Testis (tissue), 2 donors: ENCODE measurements at regions not wholly inside any gene's neighbourhood (a gene's known extent, or its start where the extent isn't known, plus 50 kb on each side); places are given as distances from the start of the nearest gene placed in this dataset.
A peak's percentile ranks its signal among the peaks of the same experiment; 100 is the strongest.

Experiments used
- DNase-seq: peaks from one replicate; pipeline ENCODE4 v3.0.0-alpha.2; 2019
- H3K27ac ChIP-seq, 2 donors: fragments of 200-600 bp; sonication (generic); one replicate each; pipeline ENCODE4 v1.5.1; 2019
- H3K27me3 ChIP-seq: fragments of 200-600 bp; sonication (generic); one replicate; pipeline ENCODE4 v1.5.1; 2019
- H3K36me3 ChIP-seq: fragments of 200-600 bp; sonication (generic); one replicate; pipeline ENCODE4 v1.5.1; 2017; ENCODE audit warnings: low read depth; ENCODE audit errors: missing control alignments
- H3K4me1 ChIP-seq: fragments of 200-600 bp; sonication (generic); one replicate; pipeline ENCODE4 v1.5.1; 2019
- H3K4me3 ChIP-seq, 2 donors: fragments of 200-600 bp; sonication (generic); one replicate each; pipeline ENCODE4 v1.5.1; 2017 to 2019
- H3K9me3 ChIP-seq: fragments of 200-600 bp; sonication (generic); one replicate; pipeline ENCODE4 v1.5.1; 2017
- CTCF ChIP-seq, 3 experiments: fragments of 450-650 bp in 2 of 3; fragments of 200-600 bp in 1 of 3; sonication (generic) in 1 of 3; IDR thresholded peaks; one replicate each; pipeline ENCODE4 v1.5.1; 2016 to 2019; ENCODE audit warnings: antibody characterized with exemption in 3 of 3, mild to moderate bottlenecking in 2 of 3, moderate library complexity in 1 of 3
- POLR2A ChIP-seq: fragments of 450-650 bp; IDR thresholded peaks from one replicate; pipeline ENCODE4 v1.6.1; 2017; ENCODE audit warnings: antibody characterized with exemption, mild to moderate bottlenecking, moderate library complexity
- WGBS, 2 donors: methylation state at CpG; one replicate each; pipeline ENCODE4 v1.1.5; 2018; 5-methylcytosine and 5-hydroxymethylcytosine counted together
- intact Hi-C: fragments of 100-400 bp; cut with DNase I; formaldehyde crosslinking; loops from one replicate; pipeline ENCODE4 v1.15.1; 2023; ENCODE audit warnings: low total_unique reads

GRCh38 chr19:30672926-30673325 is 300.7 kb downstream of the ZNF536 start:
- Histone ChIP-seq H3K27me3 (no peaks in the 10 kb centered on the region), H3K27ac (no peak overlapping the region), H3K9me3 (no peaks in the 10 kb centered on the region), H3K4me3 (no peak overlapping the region), H3K36me3 (no peaks in the 10 kb centered on the region), H3K4me1 (peaks cover 13% of the 10 kb centered on the region)
- WGBS, 2 donors: 84 to 94% methylated on average over 5 of the region's 5 CpGs
- intact Hi-C loops: no loop called here
- TF ChIP-seq POLR2A (no peak), CTCF (IDR thresholded peaks at IDR 0.05) (no peak)
- no peak for DNase-seq

- DNase-seq: peak; percentile 79
These were observed 299.5 kb downstream of the ZNF536 start for GRCh38 chr19:30671622-30672051.

GRCh38 chr19:30671367-30671619 is 299.1 kb downstream of the ZNF536 start:
- intact Hi-C loops: no loop called here
- no peaks in the 10 kb centered on the region for H3K36me3 ChIP-seq
- H3K9me3 ChIP-seq: no peaks in the 10 kb centered on the region
- WGBS, 2 donors: 86 to 93% methylated on average over 3 of the region's 3 CpGs
- no peaks in the 10 kb centered on the region for H3K27me3 ChIP-seq
- H3K27ac ChIP-seq: no peak overlapping the region
- no peak for DNase-seq
- TF ChIP-seq CTCF (IDR thresholded peaks at IDR 0.05) (no peak), POLR2A (no peak)
- H3K4me1 ChIP-seq: peaks cover 13% of the 10 kb centered on the region
- no peak overlapping the region for H3K4me3 ChIP-seq

More at GRCh38 chr19:30671622-30672051, 299.5 kb downstream of the ZNF536 start:
- H3K4me1 ChIP-seq: peaks cover 13% of the 10 kb centered on the region
- no peaks in the 10 kb centered on the region for H3K27me3 ChIP-seq
- no peaks in the 10 kb centered on the region for H3K9me3 ChIP-seq
- WGBS, 2 donors: 55 to 70% methylated on average over 6 to 9 of the region's 9 CpGs
- H3K36me3 ChIP-seq: no peaks in the 10 kb centered on the region
- H3K27ac ChIP-seq: no peak overlapping the region
- H3K4me3 ChIP-seq: no peak overlapping the region
- intact Hi-C loops: no loop called here
- no peak for TF ChIP-seq CTCF (IDR thresholded peaks at IDR 0.05)
- no peak for TF ChIP-seq POLR2A

- no peak for DNase-seq
- no peak for TF ChIP-seq CTCF (IDR thresholded peaks at IDR 0.05)
- TF ChIP-seq POLR2A: no peak
- 64 to 75% methylated on average over 11 to 17 of the region's 17 CpGs for WGBS, 2 donors
- intact Hi-C loops: no loop called here
- no peaks in the 10 kb centered on the region for H3K27me3 ChIP-seq
- peaks cover 13% of the 10 kb centered on the region for H3K4me1 ChIP-seq
- H3K9me3 ChIP-seq: no peaks in the 10 kb centered on the region
- no peak overlapping the region for H3K27ac ChIP-seq
- H3K4me3 ChIP-seq: no peak overlapping the region
- H3K36me3 ChIP-seq: no peaks in the 10 kb centered on the region
These were observed 298.6 kb downstream of the ZNF536 start for GRCh38 chr19:30670562-30671366.

GRCh38 chr19:30670011-30670329 is 297.8 kb downstream of the ZNF536 start:
- Histone ChIP-seq H3K9me3 (no peaks in the 10 kb centered on the region), H3K27ac (peak overlapping the region; percentile 16 to 61), H3K27me3 (no peaks in the 10 kb centered on the region), H3K4me3 (peak overlapping the region; percentile 21 to 29), H3K4me1 (peaks cover 17% of the 10 kb centered on the region), H3K36me3 (no peaks in the 10 kb centered on the region)
- DNase-seq: peak; percentile 74
- intact Hi-C loops: no loop called here
- no peak for TF ChIP-seq POLR2A
- TF ChIP-seq CTCF (IDR thresholded peaks at IDR 0.05): no peak
- WGBS, 2 donors: 20 to 30% methylated on average over 14 of the region's 14 CpGs
